ENCODE measurements at regions not wholly inside any gene's neighbourhood (a gene's known extent, or its start where the extent isn't known, plus 50 kb on each side); places are given as distances from the start of the nearest gene placed in this dataset.
"Not testable (repeated sequence)": the region's sequence is repeated elsewhere in the genome, so short reads cannot be mapped to it uniquely, and the experiment has no call there.

GRCh38 chr5:159645179-159645846, 271.0 kb upstream of the ADRA1B start:
- in situ Hi-C loops (cut with HindIII; ENCODE audit: low pct_ligation_motif_present, low pct_unique_long_range_greater_than_20kb, low sequenced_read_pairs), result no loop called here
- DNase-seq, result no peak

GRCh38 chr5:159650803-159651202, 265.5 kb upstream of the ADRA1B start:
- in situ Hi-C loops (cut with HindIII; ENCODE audit: low pct_ligation_motif_present, low pct_unique_long_range_greater_than_20kb, low sequenced_read_pairs), result no loop called here

GRCh38 chr5:159655757-159656409, 260.4 kb upstream of the ADRA1B start:
- in situ Hi-C loops (cut with HindIII; ENCODE audit: low pct_ligation_motif_present, low pct_unique_long_range_greater_than_20kb, low sequenced_read_pairs), result no loop called here
- no peak for DNase-seq

More at GRCh38 chr5:159650803-159651202, 265.5 kb upstream of the ADRA1B start:
- no peak for DNase-seq

DNA sequence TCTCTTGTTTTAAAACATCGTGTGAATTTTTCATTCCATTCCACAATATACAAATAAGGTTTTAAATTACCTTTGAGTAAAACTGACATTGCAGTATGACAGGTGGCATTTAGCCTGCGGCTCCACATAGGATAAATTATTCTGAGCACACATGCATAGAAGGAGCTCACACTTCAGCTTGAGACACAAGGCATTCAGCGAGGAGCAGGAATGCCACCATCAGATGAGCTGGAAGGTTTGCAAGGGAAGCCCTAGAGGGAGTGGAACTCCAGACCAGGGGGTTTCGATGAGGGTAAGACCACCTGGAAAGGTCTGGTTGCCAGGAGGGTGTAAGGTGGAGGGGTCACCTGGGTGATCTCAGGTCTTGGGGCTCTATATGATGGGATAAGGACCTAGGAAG, 259.0 kb upstream of the ADRA1B start:
- in situ Hi-C loops (cut with HindIII; ENCODE audit: low pct_ligation_motif_present, low pct_unique_long_range_greater_than_20kb, low sequenced_read_pairs), result no loop called here
- no peak for DNase-seq

DNA sequence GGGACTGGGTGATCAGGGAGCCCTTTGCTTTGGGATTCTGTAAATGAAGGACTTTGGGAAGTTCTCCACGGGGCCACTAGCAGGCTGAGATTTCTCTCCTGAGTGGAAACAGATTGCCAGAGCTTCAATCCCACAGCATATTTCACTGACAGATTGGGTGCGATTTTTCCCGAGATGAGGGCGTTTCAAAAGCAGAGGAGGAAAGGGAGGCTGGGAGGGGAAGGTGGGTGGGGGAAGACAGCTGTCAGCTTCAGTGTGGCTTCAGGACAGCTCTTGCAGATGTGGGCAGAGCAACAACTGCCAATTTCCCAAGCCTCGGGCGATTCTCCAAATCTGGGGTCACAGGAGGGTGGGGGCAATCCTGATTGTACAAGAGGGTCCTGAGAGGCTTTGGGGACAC, 258.5 kb upstream of the ADRA1B start:
- DNase-seq, result no peak
- in situ Hi-C loops (cut with HindIII; ENCODE audit: low pct_ligation_motif_present, low pct_unique_long_range_greater_than_20kb, low sequenced_read_pairs), result no loop called here

DNA sequence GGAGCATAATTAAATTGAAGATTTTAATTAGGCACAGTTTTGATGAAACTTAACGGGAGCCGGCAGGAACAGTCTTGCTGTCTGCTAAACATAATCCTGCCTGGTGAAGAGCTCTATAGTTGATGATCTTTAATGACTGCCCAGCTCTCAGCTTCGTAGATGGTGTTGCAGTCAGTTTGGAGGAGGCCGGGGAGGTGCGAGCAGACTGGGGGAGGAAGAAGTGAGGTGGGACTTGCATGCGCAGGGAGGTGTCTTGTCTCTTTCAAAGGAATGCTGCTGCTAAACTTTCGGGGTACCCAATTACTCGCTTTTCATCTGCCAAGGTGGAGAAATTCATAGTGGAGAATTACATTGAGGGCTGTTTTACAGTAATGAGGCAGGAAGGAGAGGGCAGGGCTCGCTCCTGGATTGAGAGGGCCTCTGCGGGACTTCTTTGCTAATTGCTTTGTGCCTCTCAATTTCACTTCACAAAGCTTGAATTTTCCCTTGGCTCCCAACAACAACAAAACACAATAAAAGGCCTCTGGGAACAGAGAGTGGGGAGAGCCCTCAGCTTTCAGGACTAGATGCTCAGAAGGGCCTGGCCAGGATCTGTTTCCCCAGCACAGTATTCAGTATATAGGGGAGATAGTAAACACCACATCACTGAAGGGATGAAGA, 257.9 kb upstream of the ADRA1B start:
- in situ Hi-C loops (cut with HindIII; ENCODE audit: low pct_ligation_motif_present, low pct_unique_long_range_greater_than_20kb, low sequenced_read_pairs), result no loop called here
- DNase-seq, result no peak

- peak; percentile 3 for DNase-seq
- in situ Hi-C loops (cut with HindIII; ENCODE audit: low pct_ligation_motif_present, low pct_unique_long_range_greater_than_20kb, low sequenced_read_pairs), result no loop called here
These were observed 255.9 kb upstream of the ADRA1B start for GRCh38 chr5:159660401-159660800.

DNA sequence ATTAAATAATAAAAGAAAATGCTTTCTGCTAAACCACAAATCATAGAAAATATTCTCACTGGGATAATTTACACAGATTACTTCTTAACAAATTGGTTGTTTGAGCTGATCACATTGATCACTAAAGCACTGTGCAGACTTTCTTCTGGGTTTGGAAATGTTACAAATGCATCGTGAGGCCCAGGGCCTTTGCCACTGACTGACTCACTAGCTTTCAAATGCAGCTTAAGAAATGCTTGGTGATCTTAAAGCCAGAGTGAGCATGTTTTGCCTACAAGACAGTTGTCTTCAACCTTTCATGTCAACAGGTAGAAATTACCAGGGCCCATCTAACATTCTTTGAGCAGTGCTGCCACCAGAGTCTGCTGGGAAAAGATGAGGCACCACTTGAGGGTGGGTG, 252.3 kb upstream of the ADRA1B start:
- in situ Hi-C loops (cut with HindIII; ENCODE audit: low pct_ligation_motif_present, low pct_unique_long_range_greater_than_20kb, low sequenced_read_pairs), result no loop called here
- no peak for DNase-seq

DNA sequence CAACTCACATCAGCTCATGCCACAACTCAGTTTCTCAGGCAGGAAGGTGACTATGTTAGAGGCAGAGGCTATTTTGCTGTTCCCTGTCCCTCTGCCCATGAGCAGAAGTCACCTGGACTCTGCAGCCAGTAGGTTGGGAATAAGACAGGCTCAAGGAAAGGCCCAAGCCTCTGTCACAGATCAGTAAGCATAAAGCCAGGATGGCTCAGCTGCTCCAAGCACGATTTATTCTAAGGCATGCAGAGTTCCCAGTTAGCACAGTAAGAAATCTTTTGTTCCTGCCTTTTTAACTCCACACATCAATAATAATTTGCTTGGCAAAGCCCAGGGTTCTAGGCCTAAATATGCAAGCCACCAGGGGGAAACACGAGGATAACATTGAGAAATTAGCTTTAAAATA, 249.0 kb upstream of the ADRA1B start:
- no peak for DNase-seq
- in situ Hi-C loops (cut with HindIII; ENCODE audit: low pct_ligation_motif_present, low pct_unique_long_range_greater_than_20kb, low sequenced_read_pairs), result no loop called here

GRCh38 chr5:159668556-159668955, 247.7 kb upstream of the ADRA1B start:
- no peak for DNase-seq
- in situ Hi-C loops (cut with HindIII; ENCODE audit: low pct_ligation_motif_present, low pct_unique_long_range_greater_than_20kb, low sequenced_read_pairs), result no loop called here

DNA sequence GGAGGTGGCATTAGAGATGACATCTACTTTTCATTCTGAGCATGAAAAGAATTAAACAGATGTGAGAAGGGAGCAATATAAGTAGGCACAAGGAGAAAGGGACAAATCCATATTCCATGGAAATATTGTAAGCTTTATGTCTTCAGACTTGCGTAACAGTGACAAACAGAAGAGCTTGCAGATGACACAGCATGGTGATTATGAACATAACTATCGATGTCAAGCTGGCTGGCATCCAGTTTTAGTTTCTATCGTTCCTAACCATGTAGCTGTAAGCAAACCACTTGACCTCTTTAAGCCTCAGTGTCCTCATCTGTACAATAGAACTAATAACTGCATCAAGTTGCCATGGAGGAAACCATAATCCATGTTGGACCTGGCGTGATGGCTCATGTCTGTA, 246.7 kb upstream of the ADRA1B start:
- in situ Hi-C loops (cut with HindIII; ENCODE audit: low pct_ligation_motif_present, low pct_unique_long_range_greater_than_20kb, low sequenced_read_pairs), result no loop called here
- no peak for DNase-seq

DNA sequence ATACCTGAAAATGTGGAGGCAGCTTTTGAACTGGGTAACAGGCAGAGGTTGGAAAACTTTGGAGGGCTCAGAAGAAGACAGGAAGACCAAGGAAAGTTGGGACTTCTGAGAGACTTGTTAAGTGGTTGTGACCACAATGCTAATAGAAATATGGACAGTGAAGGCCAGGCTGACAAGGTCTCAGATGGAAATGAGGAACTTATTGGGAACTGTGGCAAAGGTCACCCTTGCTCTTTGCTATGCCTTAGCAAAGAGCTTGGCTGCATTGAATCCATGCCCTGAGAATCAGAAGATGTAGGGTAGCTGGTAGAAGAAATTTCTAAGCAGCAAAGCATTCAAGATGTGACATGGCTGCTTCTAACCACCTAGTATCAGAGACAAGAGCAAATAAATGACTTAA, 244.4 kb upstream of the ADRA1B start:
- no peak for DNase-seq
- in situ Hi-C loops (cut with HindIII; ENCODE audit: low pct_ligation_motif_present, low pct_unique_long_range_greater_than_20kb, low sequenced_read_pairs), result no loop called here

GRCh38 chr5:159673538-159673937, 242.7 kb upstream of the ADRA1B start:
- in situ Hi-C loops (cut with HindIII; ENCODE audit: low pct_ligation_motif_present, low pct_unique_long_range_greater_than_20kb, low sequenced_read_pairs), result no loop called here
- DNase-seq, result no peak

DNA sequence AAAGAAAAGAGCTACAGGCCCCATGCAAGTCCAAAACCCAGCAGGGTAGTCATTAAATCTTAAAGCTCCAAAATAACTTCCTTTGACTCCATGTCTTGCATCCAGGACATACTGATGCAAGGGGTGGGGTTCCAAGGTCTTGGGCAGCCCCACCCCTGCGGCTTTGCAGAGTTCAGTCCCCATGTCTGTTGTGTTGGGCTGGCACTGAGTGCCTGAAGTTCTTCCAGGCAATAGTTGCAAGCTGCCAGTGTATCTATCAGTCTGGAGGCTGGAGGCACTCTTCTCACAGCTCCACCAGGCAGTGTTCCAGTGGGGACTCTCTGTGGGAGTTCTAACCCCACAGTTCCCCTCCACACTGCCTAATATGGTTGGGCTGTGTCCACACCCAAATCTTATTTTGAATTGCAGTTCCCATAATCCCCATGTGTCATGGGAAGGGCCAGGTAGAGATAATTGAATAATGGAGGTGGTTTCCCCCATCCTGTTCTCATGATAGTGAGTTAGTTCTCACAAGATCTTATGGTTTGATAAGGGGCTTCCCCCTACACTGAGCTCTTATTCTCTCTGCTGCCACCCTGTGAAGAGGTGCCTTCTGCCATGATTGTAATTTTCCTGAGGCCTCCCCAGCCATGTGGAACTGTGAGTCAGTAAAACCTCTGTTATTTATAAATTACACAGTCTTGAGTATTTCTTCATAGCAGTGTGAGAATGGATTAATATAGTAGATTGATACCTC, 237.5 kb upstream of the ADRA1B start:
- in situ Hi-C loops (cut with HindIII; ENCODE audit: low pct_ligation_motif_present, low pct_unique_long_range_greater_than_20kb, low sequenced_read_pairs), result no loop called here

GRCh38 chr5:159680095-159680494, 236.2 kb upstream of the ADRA1B start:
- in situ Hi-C loops (cut with HindIII; ENCODE audit: low pct_ligation_motif_present, low pct_unique_long_range_greater_than_20kb, low sequenced_read_pairs), result no loop called here
- DNase-seq, result no peak

More for the DNA sequence above, 237.5 kb upstream of the ADRA1B start:
- no peak for DNase-seq

- no peak for DNase-seq
- in situ Hi-C loops (cut with HindIII; ENCODE audit: low pct_ligation_motif_present, low pct_unique_long_range_greater_than_20kb, low sequenced_read_pairs), result no loop called here
These were observed 234.6 kb upstream of the ADRA1B start for GRCh38 chr5:159681661-159682060.

GRCh38 chr5:159682623-159683022, 233.7 kb upstream of the ADRA1B start:
- in situ Hi-C loops (cut with HindIII; ENCODE audit: low pct_ligation_motif_present, low pct_unique_long_range_greater_than_20kb, low sequenced_read_pairs), result no loop called here

GRCh38 chr5:159687892-159688291, 228.4 kb upstream of the ADRA1B start:
- in situ Hi-C loops (cut with HindIII; ENCODE audit: low pct_ligation_motif_present, low pct_unique_long_range_greater_than_20kb, low sequenced_read_pairs); DNase-seq: not testable (repeated sequence)

More at GRCh38 chr5:159682623-159683022, 233.7 kb upstream of the ADRA1B start:
- DNase-seq, result no peak

- in situ Hi-C loops (cut with HindIII; ENCODE audit: low pct_ligation_motif_present, low pct_unique_long_range_greater_than_20kb, low sequenced_read_pairs), result no loop called here
- DNase-seq, result no peak
These were observed 220.5 kb upstream of the ADRA1B start for GRCh38 chr5:159695741-159696294.
